HG03520 (cell line): ENCODE measurements at regions not wholly inside any gene's neighbourhood (a gene's known extent, or its start where the extent isn't known, plus 50 kb on each side); places are given as distances from the start of the nearest gene placed in this dataset.
"Not testable (repeated sequence)": the region's sequence is repeated elsewhere in the genome, so short reads cannot be mapped to it uniquely, and the experiment has no call there.

Experiments used
- ATAC-seq: cut with Tn5 transposase; IDR thresholded peaks from one replicate; pipeline ENCODE4 v1.9.1; 2021; ENCODE audit warnings: mild to moderate bottlenecking, moderate library complexity; ENCODE audit not compliant: unreplicated experiment

DNA sequence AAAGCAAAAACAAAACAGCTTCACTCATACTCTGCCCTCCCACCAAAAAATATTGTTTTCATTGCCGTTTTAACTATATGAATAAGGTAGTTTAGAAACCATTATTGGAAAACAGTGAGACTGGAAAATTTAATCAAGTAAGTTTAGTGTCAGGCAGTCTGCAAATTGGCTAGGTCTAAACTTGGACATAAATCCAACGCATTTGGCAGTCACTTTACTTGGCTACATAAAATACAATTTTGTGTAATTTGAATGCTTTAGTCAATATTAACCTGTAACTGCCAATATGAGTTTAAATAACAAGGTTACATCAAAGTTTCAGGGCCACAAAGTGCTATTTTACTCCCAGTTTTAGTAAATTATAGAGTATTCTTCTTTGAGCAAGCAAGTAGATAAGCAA is 202.3 kb upstream of the SLC38A2 start:
- ATAC-seq, result no peak

DNA sequence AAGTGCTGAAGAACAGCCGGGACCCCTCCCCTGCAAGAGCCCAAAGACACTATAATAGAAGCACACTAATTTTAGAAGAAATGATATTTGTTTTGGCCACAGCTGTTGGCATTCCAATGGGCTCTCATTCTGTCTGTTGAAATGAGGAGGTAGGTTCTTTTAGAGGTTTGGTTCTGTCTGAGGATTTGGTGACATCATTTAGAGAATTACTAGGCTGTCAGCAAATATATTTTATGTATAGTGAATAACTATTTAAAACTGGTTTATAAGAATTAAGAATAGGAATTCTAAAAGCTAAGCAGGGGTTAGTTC is 200.7 kb upstream of the SLC38A2 start:
- no peak for ATAC-seq

- ATAC-seq, result no peak
These were observed 200.2 kb upstream of the SLC38A2 start for GRCh38 chr12:46572644-46573346.

- ATAC-seq, result no peak
These were observed 199.0 kb upstream of the SLC38A2 start for GRCh38 chr12:46571608-46572007.

DNA sequence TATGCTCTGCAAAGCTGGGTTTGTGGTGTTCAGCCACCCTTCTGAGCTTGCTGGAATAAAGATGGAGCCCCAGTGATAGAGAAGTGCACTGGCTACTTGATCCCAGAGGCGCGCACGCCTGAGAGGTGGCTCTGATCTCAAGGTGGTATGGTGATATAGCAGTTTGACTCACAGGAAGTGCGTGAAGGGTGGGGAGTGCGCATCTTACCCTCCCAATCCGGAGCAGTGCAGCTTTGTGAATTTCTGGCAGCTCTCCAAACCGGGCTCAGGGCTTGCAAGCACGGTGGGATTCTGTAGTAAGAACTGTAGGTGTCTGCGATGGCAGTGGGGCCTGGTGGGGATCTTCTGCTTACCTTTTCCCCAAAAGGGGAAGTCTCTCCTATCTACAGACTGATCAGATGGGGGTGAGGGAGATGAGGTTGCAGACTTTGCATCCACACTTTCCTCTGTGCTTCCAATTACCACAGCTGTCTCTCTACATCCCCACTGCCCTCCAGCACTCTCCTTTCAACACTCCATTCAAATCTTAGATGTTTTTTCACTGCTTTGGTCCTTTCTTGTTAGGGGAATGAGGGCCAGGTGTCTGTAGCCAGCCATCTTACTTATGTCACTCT is 197.4 kb upstream of the SLC38A2 start:
- ATAC-seq, result no peak

GRCh38 chr12:46567667-46568066 is 195.1 kb upstream of the SLC38A2 start:
- no peak for ATAC-seq

GRCh38 chr12:46562625-46563225 is 190.2 kb upstream of the SLC38A2 start:
- no peak for ATAC-seq

GRCh38 chr12:46561769-46562624 is 189.4 kb upstream of the SLC38A2 start:
- ATAC-seq, result not testable (repeated sequence)

DNA sequence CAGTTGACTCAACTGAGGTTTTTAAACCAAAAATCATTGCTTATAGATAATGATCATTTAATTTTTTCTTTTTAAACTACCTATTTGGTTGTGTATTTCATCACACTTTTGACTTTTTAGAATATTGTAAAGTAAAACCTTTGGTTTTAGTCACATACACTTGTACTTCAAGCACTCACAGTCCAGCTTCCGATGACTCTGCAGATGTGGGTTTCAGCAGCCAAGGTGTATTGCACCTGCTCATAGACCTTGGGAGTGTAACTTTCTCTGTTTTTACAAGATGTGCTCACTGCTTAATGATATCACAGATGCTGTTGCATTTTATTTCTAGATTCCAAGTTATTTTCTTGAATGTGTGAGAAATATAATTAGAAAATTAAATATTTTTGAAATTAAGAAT is 188.3 kb upstream of the SLC38A2 start:
- no peak for ATAC-seq

DNA sequence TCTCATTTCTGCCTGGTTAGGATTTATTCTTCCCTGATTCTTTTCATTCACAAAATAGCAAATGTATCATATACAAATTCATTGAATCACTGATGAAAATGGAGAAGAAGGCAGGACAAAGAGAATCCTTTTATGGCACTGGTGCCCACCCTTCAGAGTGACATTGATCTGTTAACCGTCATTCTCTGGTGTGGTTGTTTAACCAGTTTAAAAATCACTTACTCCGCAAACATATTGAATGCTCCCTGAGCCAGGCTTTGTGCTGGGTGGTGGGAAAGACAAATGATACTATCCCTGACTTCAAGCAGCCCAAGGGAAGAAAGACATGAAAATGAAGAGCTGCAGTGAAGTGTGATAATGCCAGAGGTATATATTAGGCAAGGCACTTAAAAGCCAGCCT is 187.5 kb upstream of the SLC38A2 start:
- no peak for ATAC-seq

DNA sequence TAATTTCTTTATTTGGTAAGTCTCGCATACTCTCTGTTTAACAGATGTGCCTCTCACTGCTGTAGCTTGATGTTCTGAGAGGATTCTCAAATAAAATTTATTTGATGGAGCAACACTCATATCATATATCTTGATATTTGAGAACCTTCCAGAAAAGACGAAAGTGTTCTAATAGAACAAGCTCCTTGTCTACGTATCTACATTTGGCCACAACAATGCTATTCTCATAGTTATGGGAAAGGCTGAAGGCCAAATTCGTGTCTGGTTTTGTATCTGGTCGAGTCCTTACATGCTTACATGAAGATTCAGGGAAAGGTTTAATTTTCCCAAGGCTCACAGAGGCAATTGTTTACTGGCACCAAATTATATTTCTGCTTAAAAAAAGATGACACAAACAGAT is 186.7 kb upstream of the SLC38A2 start:
- ATAC-seq, result no peak

- ATAC-seq, result no peak
These were observed 186.1 kb upstream of the SLC38A2 start for GRCh38 chr12:46558677-46559076.

DNA sequence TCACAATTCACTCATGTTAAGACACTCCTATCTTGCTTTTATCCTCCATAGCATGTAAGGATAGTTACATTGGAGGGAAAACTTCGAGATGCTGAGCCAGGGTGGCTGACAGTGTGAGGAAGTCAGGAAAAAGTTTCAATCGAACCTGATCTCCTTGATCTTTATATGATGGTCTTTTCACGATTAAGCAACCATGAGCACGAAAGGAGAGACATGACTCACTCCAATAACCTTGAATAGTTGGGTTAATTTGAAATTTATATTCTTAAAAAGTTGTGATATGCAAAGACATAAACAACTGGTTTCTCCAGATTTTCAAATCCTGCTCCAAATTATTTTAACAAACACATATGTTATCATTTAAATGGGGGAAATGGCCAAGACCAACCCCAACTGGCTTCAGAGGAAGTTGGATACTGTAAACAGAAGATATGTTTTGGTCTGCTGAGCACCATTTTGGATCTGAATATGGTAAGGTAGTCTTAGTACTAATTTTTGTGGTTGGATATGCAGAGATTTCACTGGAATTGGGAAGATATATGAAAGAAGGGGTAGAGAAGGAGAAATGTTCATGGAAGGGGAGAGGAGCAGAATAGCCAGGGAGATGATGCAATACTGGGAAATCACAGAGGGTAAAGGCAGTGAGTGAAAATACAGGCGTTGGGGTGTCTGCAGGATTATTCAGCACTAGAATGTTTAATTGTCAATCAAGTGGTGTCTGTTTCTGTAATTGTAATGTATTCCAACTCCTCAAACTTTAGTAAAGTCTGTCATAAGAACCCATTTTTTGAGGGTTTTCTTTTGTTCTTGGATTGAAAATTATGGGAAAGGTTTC is 185.2 kb upstream of the SLC38A2 start:
- no peak for ATAC-seq

GRCh38 chr12:46556819-46557524 is 184.4 kb upstream of the SLC38A2 start:
- no peak for ATAC-seq

GRCh38 chr12:46556105-46556559 is 183.6 kb upstream of the SLC38A2 start:
- no peak for ATAC-seq

- ATAC-seq, result no peak
These were observed 182.9 kb upstream of the SLC38A2 start for GRCh38 chr12:46555406-46555852.

DNA sequence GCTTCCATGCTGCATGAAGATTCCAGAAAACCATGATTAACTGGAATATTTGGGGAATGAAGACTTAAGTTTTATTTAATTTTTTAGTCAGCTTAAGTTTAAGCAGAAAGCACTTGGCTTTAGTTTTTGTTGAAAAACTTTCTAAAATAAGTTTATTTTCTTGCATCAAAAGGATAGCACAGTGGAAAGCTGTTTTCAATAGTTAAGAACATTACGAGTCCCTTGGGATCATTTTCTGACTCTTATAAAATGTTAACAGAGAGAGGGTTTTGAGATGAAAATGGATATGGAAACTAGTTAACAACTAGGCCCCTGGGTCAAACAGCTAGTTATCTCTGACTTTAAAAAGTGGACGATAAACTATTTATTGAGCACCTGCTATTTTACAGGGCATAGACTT is 181.9 kb upstream of the SLC38A2 start:
- no peak for ATAC-seq

GRCh38 chr12:46553911-46554310 is 181.3 kb upstream of the SLC38A2 start:
- ATAC-seq, result no peak

- no peak for ATAC-seq
These were observed 180.7 kb upstream of the SLC38A2 start for GRCh38 chr12:46553266-46553665.
